MM.1S (cell line): ENCODE measurements at regions not wholly inside any gene's neighbourhood (a gene's known extent, or its start where the extent isn't known, plus 50 kb on each side); places are given as distances from the start of the nearest gene placed in this dataset.

ENCODE experiments used
- EZH2phosphoT487 ChIP-seq: fragments of 300-600 bp; sonication (generic); IDR thresholded peaks from 2 replicates; pipeline ENCODE4 v1.6.1; 2018; ENCODE audit warnings: antibody characterized with exemption, low read length
- TF ChIP-seq, protein P1 (sequence below): fragments of 300-600 bp; sonication (generic); IDR thresholded peaks from 2 replicates; pipeline ENCODE4 v1.5.1; 2016; ENCODE audit warnings: antibody characterized with exemption, low read length, mixed read lengths

DNA sequence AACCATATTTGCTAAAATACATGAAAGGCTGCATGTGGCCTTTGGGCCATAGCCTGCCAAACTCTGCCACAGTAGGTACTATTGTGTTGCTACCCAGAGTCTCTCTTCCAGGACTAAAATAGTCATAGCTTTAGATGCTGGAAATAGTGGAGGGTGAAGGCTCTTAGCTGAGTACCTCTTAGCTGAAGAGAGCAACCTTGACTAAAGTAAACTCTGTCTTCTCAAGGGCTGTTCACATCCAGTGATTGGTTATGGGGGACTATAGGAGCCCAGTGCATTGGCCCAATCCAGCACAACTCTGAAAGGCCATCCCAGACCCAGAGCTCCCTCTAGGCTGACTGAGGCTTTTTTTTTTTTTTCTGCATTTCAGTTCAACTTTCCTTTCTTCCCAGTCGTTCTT is 117.8 kb upstream of the ACP3 start:
- no peak for TF ChIP-seq EZH2phosphoT487
- TF ChIP-seq, protein P1, sequence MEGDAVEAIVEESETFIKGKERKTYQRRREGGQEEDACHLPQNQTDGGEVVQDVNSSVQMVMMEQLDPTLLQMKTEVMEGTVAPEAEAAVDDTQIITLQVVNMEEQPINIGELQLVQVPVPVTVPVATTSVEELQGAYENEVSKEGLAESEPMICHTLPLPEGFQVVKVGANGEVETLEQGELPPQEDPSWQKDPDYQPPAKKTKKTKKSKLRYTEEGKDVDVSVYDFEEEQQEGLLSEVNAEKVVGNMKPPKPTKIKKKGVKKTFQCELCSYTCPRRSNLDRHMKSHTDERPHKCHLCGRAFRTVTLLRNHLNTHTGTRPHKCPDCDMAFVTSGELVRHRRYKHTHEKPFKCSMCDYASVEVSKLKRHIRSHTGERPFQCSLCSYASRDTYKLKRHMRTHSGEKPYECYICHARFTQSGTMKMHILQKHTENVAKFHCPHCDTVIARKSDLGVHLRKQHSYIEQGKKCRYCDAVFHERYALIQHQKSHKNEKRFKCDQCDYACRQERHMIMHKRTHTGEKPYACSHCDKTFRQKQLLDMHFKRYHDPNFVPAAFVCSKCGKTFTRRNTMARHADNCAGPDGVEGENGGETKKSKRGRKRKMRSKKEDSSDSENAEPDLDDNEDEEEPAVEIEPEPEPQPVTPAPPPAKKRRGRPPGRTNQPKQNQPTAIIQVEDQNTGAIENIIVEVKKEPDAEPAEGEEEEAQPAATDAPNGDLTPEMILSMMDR: no peak
